ENCODE measurements at regions not wholly inside any gene's neighbourhood (a gene's known extent, or its start where the extent isn't known, plus 50 kb on each side); places are given as distances from the start of the nearest gene placed in this dataset.

GRCh38 chr5:139744471-139745131 is 51.0 kb upstream of the PSD2 start:
- TF ChIP-seq, protein P1, sequence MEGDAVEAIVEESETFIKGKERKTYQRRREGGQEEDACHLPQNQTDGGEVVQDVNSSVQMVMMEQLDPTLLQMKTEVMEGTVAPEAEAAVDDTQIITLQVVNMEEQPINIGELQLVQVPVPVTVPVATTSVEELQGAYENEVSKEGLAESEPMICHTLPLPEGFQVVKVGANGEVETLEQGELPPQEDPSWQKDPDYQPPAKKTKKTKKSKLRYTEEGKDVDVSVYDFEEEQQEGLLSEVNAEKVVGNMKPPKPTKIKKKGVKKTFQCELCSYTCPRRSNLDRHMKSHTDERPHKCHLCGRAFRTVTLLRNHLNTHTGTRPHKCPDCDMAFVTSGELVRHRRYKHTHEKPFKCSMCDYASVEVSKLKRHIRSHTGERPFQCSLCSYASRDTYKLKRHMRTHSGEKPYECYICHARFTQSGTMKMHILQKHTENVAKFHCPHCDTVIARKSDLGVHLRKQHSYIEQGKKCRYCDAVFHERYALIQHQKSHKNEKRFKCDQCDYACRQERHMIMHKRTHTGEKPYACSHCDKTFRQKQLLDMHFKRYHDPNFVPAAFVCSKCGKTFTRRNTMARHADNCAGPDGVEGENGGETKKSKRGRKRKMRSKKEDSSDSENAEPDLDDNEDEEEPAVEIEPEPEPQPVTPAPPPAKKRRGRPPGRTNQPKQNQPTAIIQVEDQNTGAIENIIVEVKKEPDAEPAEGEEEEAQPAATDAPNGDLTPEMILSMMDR (IDR thresholded peaks at IDR 0.05 in 8 of 11, conservative IDR thresholded peaks at IDR 0.05 in 3 of 11) = no peak
- TF ChIP-seq POLR2A (IDR thresholded peaks at IDR 0.05) (no peak), POLR2AphosphoS5 (IDR thresholded peaks at IDR 0.05) (no peak)

Data from spleen (tissue), 7 donors.